Esophagus muscularis mucosa (tissue), 4 donors: ENCODE measurements at regions not wholly inside any gene's neighbourhood (a gene's known extent, or its start where the extent isn't known, plus 50 kb on each side); places are given as distances from the start of the nearest gene placed in this dataset.
"Not testable (repeated sequence)": the region's sequence is repeated elsewhere in the genome, so short reads cannot be mapped to it uniquely, and the experiment has no call there.

Experiments used
- DNase-seq: peaks from one replicate; pipeline ENCODE4 v3.0.0-alpha.2; 2017; ENCODE audit errors: extremely low spot score
- H3K27ac ChIP-seq, 4 donors: fragments of 200-600 bp; sonication (generic); replicated peaks in 1 of 4; 1 replicate in 3 of 4; 2 replicates in 1 of 4; pipeline ENCODE4 v1.5.1; 2016 to 2019; ENCODE audit warnings: mild to moderate bottlenecking in 1 of 4
- H3K27me3 ChIP-seq, 4 donors: fragments of 200-600 bp; sonication (generic); one replicate each; pipeline versions ENCODE4 v1.5.1 to v1.6.0; 2016 to 2019
- H3K36me3 ChIP-seq, 4 donors: fragments of 200-600 bp; sonication (generic); one replicate each; pipeline ENCODE4 v1.5.1; 2016 to 2019
- H3K4me1 ChIP-seq, 4 donors: fragments of 200-600 bp; sonication (generic); one replicate each; pipeline ENCODE4 v1.5.1; 2016 to 2019
- H3K4me3 ChIP-seq, 4 donors: fragments of 200-600 bp; sonication (generic); 1 replicate in 2 of 4; 2 replicates in 2 of 4; pipeline ENCODE4 v1.5.1; 2016 to 2019; ENCODE audit warnings: mild to moderate bottlenecking in 4 of 4, moderate library complexity in 1 of 4
- H3K9me3 ChIP-seq, 4 donors: fragments of 200-600 bp; sonication (generic); 1 replicate in 3 of 4; 2 replicates in 1 of 4; pipeline ENCODE4 v1.5.1; 2016 to 2019
- CTCF ChIP-seq, 3 experiments: fragments of 200-600 bp in 2 of 3; fragments of 450-650 bp in 1 of 3; sonication (generic) in 2 of 3; IDR thresholded peaks; one replicate each; pipeline ENCODE4 v1.5.1; 2017 to 2019; ENCODE audit warnings: antibody characterized with exemption in 3 of 3, mild to moderate bottlenecking in 2 of 3, moderate library complexity in 1 of 3
- EP300 ChIP-seq: sonication (generic); formaldehyde crosslinking; IDR thresholded peaks from one replicate; pipeline ENCODE4 v1.6.1; 2017; ENCODE audit warnings: antibody characterized with exemption
- POLR2A ChIP-seq: fragments of 450-650 bp; IDR thresholded peaks from one replicate; pipeline ENCODE4 v1.6.1; 2017; ENCODE audit warnings: antibody characterized with exemption, moderate library complexity, mild to moderate bottlenecking, low read depth
- POLR2AphosphoS5 ChIP-seq, 2 donors: sonication (generic); formaldehyde crosslinking; IDR thresholded peaks; one replicate each; pipeline ENCODE4 v1.6.1; 2017; ENCODE audit warnings: antibody characterized with exemption in 2 of 2
- WGBS: methylation state at CpG from one replicate; pipeline ENCODE4 v1.1.5; 2018; 5-methylcytosine and 5-hydroxymethylcytosine counted together
- intact Hi-C: fragments of 100-400 bp; cut with DNase I; formaldehyde crosslinking; loops from one replicate; pipeline ENCODE4 v1.15.1; 2023

DNA sequence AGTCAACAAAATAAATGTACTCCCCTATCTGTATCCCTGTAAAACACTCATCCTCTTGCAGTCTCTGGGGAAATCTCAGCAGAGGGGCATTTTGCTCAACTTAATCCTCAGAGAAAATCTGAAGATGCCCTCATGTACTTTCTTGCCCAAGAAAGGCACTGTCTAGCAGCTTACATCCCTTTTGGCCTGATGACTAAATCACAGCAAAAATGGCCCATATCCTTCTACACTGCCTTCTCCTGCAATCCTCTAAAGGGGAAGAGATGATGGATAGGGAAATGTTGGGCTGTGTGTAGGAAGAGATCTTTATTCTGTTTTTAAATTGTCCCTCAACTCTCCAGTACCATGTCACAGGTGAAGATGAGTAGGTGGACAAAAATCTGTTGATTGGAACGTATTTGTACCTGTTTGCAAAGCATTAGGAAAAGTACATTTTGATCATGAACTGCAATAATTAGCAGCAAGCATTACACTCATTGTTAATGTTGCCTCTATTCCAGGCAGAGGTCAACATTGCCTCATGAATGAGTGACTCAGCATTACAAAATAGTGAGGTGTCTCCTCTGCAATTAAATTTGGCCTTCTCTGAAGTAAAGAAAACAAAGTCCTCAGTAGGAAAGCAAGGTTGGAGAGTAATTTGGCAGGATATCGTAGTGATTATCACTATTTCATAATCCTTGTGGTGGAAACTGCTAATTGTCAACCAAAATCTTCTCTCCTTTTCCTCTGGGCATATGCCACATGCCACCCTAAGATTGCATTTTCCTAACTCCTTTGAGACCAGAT, 172.4 kb upstream of the CAND1 start:
- Histone ChIP-seq H3K9me3 (no peaks in the 10 kb centered on the region), H3K36me3 (no peaks in the 10 kb centered on the region), H3K4me3 (no peak overlapping the region), H3K4me1 (peaks cover 0 to 14% (median 8%) of the 10 kb centered on the region in 4 donors), H3K27me3 (no peaks in the 10 kb centered on the region), H3K27ac (peak overlapping the region in 3 of 4 donors; percentile 27 to 49 (median 46))
- TF ChIP-seq POLR2AphosphoS5 (IDR thresholded peaks at IDR 0.05) = peak in 1 of 2 donors; percentile 47
- no peak for TF ChIP-seq POLR2A
- TF ChIP-seq EP300 = no peak
- WGBS = 72% methylated on average over 2 of the region's 2 CpGs
- intact Hi-C loops = no loop called here
- no peak for DNase-seq

GRCh38 chr12:67099858-67100257, 169.3 kb upstream of the CAND1 start:
- DNase-seq = no peak
- Histone ChIP-seq H3K27ac (no peak overlapping the region), H3K27me3 (no peaks in the 10 kb centered on the region), H3K4me1 (peaks cover 0 to 14% (median 8%) of the 10 kb centered on the region in 4 donors), H3K36me3 (no peaks in the 10 kb centered on the region), H3K4me3 (no peak overlapping the region), H3K9me3 (no peaks in the 10 kb centered on the region)
- TF ChIP-seq CTCF (IDR thresholded peaks at IDR 0.05) = no peak
- TF ChIP-seq EP300 = no peak
- TF ChIP-seq POLR2A = no peak
- no peak for TF ChIP-seq POLR2AphosphoS5 (IDR thresholded peaks at IDR 0.05)
- 82% methylated on average over 3 of the region's 3 CpGs for WGBS
- intact Hi-C loops = no loop called here

- no peak for DNase-seq
- H3K27ac ChIP-seq = no peak overlapping the region
- no peak overlapping the region for H3K4me3 ChIP-seq
- no peaks in the 10 kb centered on the region for H3K27me3 ChIP-seq
- TF ChIP-seq POLR2AphosphoS5 (IDR thresholded peaks at IDR 0.05) = no peak
- H3K4me1 ChIP-seq = no peaks in the 10 kb centered on the region
- peaks cover 0 to 20% (median 5%) of the 10 kb centered on the region in 4 donors for H3K9me3 ChIP-seq
- no peaks in the 10 kb centered on the region for H3K36me3 ChIP-seq
- intact Hi-C loops = no loop called here
- WGBS = 80% methylated on average over 1 of the region's 1 CpG
These were observed 165.6 kb upstream of the CAND1 start for GRCh38 chr12:67103521-67103920.

- no peaks in the 10 kb centered on the region for H3K36me3 ChIP-seq
- intact Hi-C loops = no loop called here
- H3K27me3 ChIP-seq = no peaks in the 10 kb centered on the region
- 100% methylated on average over 1 of the region's 1 CpG for WGBS
- peaks cover 0 to 20% (median 5%) of the 10 kb centered on the region in 4 donors for H3K9me3 ChIP-seq
- no peak overlapping the region for H3K27ac ChIP-seq
- H3K4me1 ChIP-seq = no peaks in the 10 kb centered on the region
- no peak for TF ChIP-seq CTCF (IDR thresholded peaks at IDR 0.05)
- TF ChIP-seq POLR2A = no peak
- no peak overlapping the region for H3K4me3 ChIP-seq
- no peak for DNase-seq
These were observed 161.9 kb upstream of the CAND1 start for GRCh38 chr12:67107235-67107634.

GRCh38 chr12:67107751-67108269, 161.3 kb upstream of the CAND1 start:
- intact Hi-C loops = no loop called here
- Histone ChIP-seq H3K27me3 (no peaks in the 10 kb centered on the region), H3K9me3 (peaks cover 0 to 20% (median 5%) of the 10 kb centered on the region in 4 donors), H3K4me1 (no peaks in the 10 kb centered on the region), H3K36me3 (no peaks in the 10 kb centered on the region), H3K4me3 (no peak overlapping the region), H3K27ac (no peak overlapping the region)
- no CpG with 5 or more reads among the region's 1 CpG for WGBS
- TF ChIP-seq EP300 (no peak), CTCF (IDR thresholded peaks at IDR 0.05) (no peak), POLR2A (no peak), POLR2AphosphoS5 (IDR thresholded peaks at IDR 0.05) (no peak)
- DNase-seq = no peak

- H3K9me3 ChIP-seq = peaks cover 0 to 20% (median 5%) of the 10 kb centered on the region in 4 donors
- H3K36me3 ChIP-seq, H3K4me1 ChIP-seq, H3K27me3 ChIP-seq, H3K27ac ChIP-seq, DNase-seq, H3K4me3 ChIP-seq, intact Hi-C loops: not testable (repeated sequence)
- 100% methylated on average over 2 of the region's 2 CpGs for WGBS
These were observed 158.8 kb upstream of the CAND1 start for GRCh38 chr12:67110345-67110744.
